Uterus (tissue), 3 donors: ENCODE measurements at regions not wholly inside any gene's neighbourhood (a gene's known extent, or its start where the extent isn't known, plus 50 kb on each side); places are given as distances from the start of the nearest gene placed in this dataset.

Source experiments
- DNase-seq, 2 donors: peaks; one replicate each; pipeline ENCODE4 v3.0.0-alpha.2; 2019 to 2020
- H3K27ac ChIP-seq, 2 donors: fragments of 200-600 bp; sonication (generic); 1 replicate in 1 of 2; 2 replicates in 1 of 2; pipeline ENCODE4 v1.5.1; 2016 to 2018
- H3K27me3 ChIP-seq, 2 donors: fragments of 200-600 bp; sonication (generic); one replicate each; pipeline ENCODE4 v1.5.1; 2018 to 2019; ENCODE audit warnings: control low read depth in 1 of 2
- H3K36me3 ChIP-seq, 2 donors: fragments of 200-600 bp; sonication (generic); one replicate each; pipeline ENCODE4 v1.5.1; 2019; ENCODE audit warnings: control low read depth in 1 of 2
- H3K4me1 ChIP-seq, 2 donors: fragments of 200-600 bp; sonication (generic); one replicate each; pipeline ENCODE4 v1.5.1; 2018 to 2019; ENCODE audit warnings: control low read depth in 1 of 2
- H3K4me3 ChIP-seq, 2 donors: fragments of 200-600 bp; sonication (generic); 1 replicate in 1 of 2; 2 replicates in 1 of 2; pipeline ENCODE4 v1.5.1; 2018 to 2019; ENCODE audit warnings: mild to moderate bottlenecking in 1 of 2
- H3K9me3 ChIP-seq, 2 donors: fragments of 200-600 bp; sonication (generic); one replicate each; pipeline ENCODE4 v1.5.1; 2019; ENCODE audit warnings: control low read depth in 1 of 2
- POLR2A ChIP-seq, 2 donors: fragments of 450-650 bp; IDR thresholded peaks; one replicate each; pipeline ENCODE4 v1.6.1; 2016; ENCODE audit warnings: antibody characterized with exemption in 2 of 2, mild to moderate bottlenecking in 1 of 2, moderate library complexity in 1 of 2
- intact Hi-C: fragments of 100-400 bp; cut with DNase I; formaldehyde crosslinking; loops from one replicate; pipeline ENCODE4 v1.15.1; 2023; ENCODE audit warnings: low total_unique reads
- TF ChIP-seq, protein P1 (sequence below), 4 experiments: fragments of 200-600 bp in 2 of 4; fragments of 450-650 bp in 2 of 4; sonication (generic) in 2 of 4; IDR thresholded peaks; one replicate each; pipeline ENCODE4 v1.5.1; 2016 to 2019; ENCODE audit warnings: antibody characterized with exemption in 4 of 4, mild to moderate bottlenecking in 2 of 4, moderate library complexity in 1 of 4
- donor health status: DM: yes; HTN: yes; CAD: no.

DNA sequence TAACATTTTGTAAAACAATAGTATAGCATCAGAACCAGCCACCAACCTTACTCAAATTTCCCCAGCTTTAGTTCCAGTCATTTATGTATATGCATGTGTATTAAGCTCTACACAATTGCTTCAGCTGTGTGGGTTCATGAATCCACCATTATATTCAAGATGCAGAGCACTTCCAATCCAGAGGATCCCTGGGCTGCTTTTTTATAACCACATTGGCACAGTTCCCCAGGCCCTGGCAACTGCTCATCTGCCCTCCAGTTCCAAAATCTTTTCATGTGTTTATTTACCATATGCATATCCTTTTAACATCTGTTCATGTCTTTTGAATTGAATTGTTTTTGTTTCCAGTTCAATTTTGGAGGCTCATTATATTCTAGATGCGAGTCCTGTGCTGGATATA lies 482.9 kb upstream of the HS6ST1 start:
- intact Hi-C loops: no loop called here
- no peak overlapping the region for H3K4me3 ChIP-seq

DNA sequence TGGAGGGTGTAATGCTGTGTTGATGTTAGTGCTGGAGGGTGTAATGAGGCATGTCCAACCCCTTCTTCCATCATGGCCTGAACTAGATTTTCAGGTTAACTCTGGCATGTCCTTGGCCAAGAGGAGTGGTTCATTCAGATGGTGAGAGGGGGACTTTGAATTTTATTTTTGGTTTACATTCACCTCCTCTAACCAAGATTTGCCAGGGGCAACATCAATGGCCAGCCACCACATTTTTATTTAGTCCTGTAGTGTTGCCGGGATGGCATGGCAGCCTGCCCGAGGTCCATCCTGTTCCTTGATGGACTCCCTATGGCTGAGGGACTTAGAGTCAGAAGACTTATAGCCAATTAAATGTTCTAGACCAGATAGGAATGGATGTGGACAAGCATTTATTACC lies 484.6 kb upstream of the HS6ST1 start:
- Histone ChIP-seq H3K27ac (no peak overlapping the region), H3K4me3 (no peak overlapping the region), H3K36me3 (no peaks in the 10 kb centered on the region), H3K9me3 (no peaks in the 10 kb centered on the region), H3K4me1 (no peaks in the 10 kb centered on the region), H3K27me3 (no peaks in the 10 kb centered on the region)
- intact Hi-C loops: no loop called here
- TF ChIP-seq POLR2A (IDR thresholded peaks at IDR 0.05): no peak
- TF ChIP-seq, protein P1, sequence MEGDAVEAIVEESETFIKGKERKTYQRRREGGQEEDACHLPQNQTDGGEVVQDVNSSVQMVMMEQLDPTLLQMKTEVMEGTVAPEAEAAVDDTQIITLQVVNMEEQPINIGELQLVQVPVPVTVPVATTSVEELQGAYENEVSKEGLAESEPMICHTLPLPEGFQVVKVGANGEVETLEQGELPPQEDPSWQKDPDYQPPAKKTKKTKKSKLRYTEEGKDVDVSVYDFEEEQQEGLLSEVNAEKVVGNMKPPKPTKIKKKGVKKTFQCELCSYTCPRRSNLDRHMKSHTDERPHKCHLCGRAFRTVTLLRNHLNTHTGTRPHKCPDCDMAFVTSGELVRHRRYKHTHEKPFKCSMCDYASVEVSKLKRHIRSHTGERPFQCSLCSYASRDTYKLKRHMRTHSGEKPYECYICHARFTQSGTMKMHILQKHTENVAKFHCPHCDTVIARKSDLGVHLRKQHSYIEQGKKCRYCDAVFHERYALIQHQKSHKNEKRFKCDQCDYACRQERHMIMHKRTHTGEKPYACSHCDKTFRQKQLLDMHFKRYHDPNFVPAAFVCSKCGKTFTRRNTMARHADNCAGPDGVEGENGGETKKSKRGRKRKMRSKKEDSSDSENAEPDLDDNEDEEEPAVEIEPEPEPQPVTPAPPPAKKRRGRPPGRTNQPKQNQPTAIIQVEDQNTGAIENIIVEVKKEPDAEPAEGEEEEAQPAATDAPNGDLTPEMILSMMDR (IDR thresholded peaks at IDR 0.05): no peak
- DNase-seq: no peak

More for the DNA sequence above, 482.9 kb upstream of the HS6ST1 start:
- TF ChIP-seq, protein P1 (IDR thresholded peaks at IDR 0.05): no peak
- no peak for TF ChIP-seq POLR2A (IDR thresholded peaks at IDR 0.05)
- H3K36me3 ChIP-seq: no peaks in the 10 kb centered on the region
- H3K27me3 ChIP-seq: no peaks in the 10 kb centered on the region
- no peaks in the 10 kb centered on the region for H3K9me3 ChIP-seq
- no peak for DNase-seq
- H3K27ac ChIP-seq: no peak overlapping the region
- no peaks in the 10 kb centered on the region for H3K4me1 ChIP-seq

DNA sequence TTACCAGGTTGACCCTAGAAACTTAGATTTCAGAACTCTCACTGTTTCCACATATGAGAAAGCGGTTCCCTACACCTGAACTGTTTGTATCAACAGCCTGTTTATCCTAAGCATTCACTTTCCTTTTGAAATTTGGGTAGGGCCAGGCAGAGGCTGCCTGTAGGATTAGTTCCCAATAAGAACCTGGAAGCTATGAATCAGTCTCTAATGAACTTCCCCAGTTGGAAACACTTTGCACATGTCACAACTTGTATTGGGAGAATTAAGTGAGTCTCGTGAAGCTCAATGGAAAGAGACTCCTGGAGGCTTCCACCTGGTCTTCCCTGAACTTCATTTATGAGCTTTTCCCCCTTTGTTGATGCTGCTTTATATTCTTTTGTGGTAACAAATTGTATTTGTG lies 486.6 kb upstream of the HS6ST1 start:
- no peak overlapping the region for H3K4me3 ChIP-seq
- TF ChIP-seq, protein P1 (IDR thresholded peaks at IDR 0.05): no peak
- no peak for TF ChIP-seq POLR2A (IDR thresholded peaks at IDR 0.05)
- no peaks in the 10 kb centered on the region for H3K27me3 ChIP-seq
- DNase-seq: no peak
- H3K9me3 ChIP-seq: no peaks in the 10 kb centered on the region
- H3K36me3 ChIP-seq: no peaks in the 10 kb centered on the region
- intact Hi-C loops: no loop called here
- H3K27ac ChIP-seq: no peak overlapping the region
- no peaks in the 10 kb centered on the region for H3K4me1 ChIP-seq

DNA sequence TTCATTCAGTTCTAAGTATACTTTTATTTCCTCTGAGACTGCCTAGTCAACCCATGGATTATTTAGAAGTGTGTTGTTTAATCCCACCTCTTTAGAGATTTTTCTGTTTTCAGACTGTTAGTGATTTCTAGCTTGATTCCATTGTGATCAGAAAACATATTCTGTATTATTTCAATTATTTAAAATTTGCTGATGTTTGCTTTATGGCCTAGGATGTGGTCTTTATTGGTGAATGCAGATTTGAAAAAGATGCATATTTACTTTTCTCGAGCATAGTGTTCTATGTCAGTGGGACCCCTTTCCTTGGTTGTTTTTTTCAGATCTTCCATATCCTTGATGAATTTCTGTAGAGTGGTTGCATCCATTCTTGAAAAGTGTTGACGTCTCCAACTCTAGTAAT lies 487.2 kb upstream of the HS6ST1 start:
- Histone ChIP-seq H3K4me1 (no peaks in the 10 kb centered on the region), H3K27me3 (no peaks in the 10 kb centered on the region), H3K27ac (no peak overlapping the region), H3K4me3 (no peak overlapping the region), H3K9me3 (no peaks in the 10 kb centered on the region), H3K36me3 (no peaks in the 10 kb centered on the region)
- TF ChIP-seq, protein P1 (IDR thresholded peaks at IDR 0.05): no peak
- no peak for TF ChIP-seq POLR2A (IDR thresholded peaks at IDR 0.05)
- intact Hi-C loops: no loop called here
- DNase-seq: no peak

DNA sequence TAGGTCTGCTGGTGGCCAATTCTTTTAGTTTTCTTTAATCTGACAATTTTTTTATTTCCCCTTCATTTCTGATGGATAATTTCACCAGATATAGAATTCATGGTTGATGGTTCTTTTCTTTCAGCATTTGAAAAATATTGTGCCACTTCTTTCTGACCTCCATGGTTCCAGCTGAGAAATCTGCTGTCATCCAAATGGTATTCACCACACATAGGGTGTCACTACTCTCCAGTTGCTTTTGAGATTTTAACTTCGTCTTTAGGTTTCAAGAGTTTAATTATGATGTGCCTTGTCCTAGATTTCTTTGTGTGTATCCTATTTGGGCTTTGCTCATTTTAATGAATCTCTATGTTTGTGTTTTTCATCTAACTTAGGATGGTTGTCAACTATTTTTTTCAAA lies 488.6 kb upstream of the HS6ST1 start:
- Histone ChIP-seq H3K27ac (no peak overlapping the region), H3K4me1 (no peaks in the 10 kb centered on the region), H3K9me3 (no peaks in the 10 kb centered on the region), H3K4me3 (no peak overlapping the region), H3K27me3 (no peaks in the 10 kb centered on the region), H3K36me3 (no peaks in the 10 kb centered on the region)
- TF ChIP-seq POLR2A (IDR thresholded peaks at IDR 0.05): no peak
- TF ChIP-seq, protein P1 (IDR thresholded peaks at IDR 0.05): no peak
- intact Hi-C loops: no loop called here
- DNase-seq: no peak
